Hepatocyte (in vitro differentiated cells): ENCODE measurements at regions not wholly inside any gene's neighbourhood (a gene's known extent, or its start where the extent isn't known, plus 50 kb on each side); places are given as distances from the start of the nearest gene placed in this dataset.

ENCODE experiments used
- EZH2 ChIP-seq: fragments of 200-600 bp; sonication (generic); IDR thresholded peaks from 2 replicates; pipeline ENCODE4 v1.6.1; 2016; ENCODE audit warnings: antibody characterized with exemption, mild to moderate bottlenecking, borderline replicate concordance
- EZH2phosphoT487 ChIP-seq: fragments of 200-600 bp; sonication (generic); IDR thresholded peaks from one replicate; pipeline ENCODE4 v1.6.1; 2018; ENCODE audit warnings: antibody characterized with exemption, mild to moderate bottlenecking, low read depth, moderate library complexity; ENCODE audit not compliant: unreplicated experiment, severe bottlenecking
- TF ChIP-seq, protein P1 (sequence below): fragments of 200-600 bp; sonication (generic); IDR thresholded peaks from 2 replicates; pipeline ENCODE4 v1.5.1; 2016; ENCODE audit warnings: antibody characterized with exemption, mild to moderate bottlenecking; ENCODE audit not compliant: poor library complexity

GRCh38 chr4:170414360-170414759, 324.6 kb upstream of the AADAT start:
- TF ChIP-seq, protein P1, sequence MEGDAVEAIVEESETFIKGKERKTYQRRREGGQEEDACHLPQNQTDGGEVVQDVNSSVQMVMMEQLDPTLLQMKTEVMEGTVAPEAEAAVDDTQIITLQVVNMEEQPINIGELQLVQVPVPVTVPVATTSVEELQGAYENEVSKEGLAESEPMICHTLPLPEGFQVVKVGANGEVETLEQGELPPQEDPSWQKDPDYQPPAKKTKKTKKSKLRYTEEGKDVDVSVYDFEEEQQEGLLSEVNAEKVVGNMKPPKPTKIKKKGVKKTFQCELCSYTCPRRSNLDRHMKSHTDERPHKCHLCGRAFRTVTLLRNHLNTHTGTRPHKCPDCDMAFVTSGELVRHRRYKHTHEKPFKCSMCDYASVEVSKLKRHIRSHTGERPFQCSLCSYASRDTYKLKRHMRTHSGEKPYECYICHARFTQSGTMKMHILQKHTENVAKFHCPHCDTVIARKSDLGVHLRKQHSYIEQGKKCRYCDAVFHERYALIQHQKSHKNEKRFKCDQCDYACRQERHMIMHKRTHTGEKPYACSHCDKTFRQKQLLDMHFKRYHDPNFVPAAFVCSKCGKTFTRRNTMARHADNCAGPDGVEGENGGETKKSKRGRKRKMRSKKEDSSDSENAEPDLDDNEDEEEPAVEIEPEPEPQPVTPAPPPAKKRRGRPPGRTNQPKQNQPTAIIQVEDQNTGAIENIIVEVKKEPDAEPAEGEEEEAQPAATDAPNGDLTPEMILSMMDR = no peak
- TF ChIP-seq EZH2 (no peak), EZH2phosphoT487 (no peak)
